ENCODE measurements at regions not wholly inside any gene's neighbourhood (a gene's known extent, or its start where the extent isn't known, plus 50 kb on each side); places are given as distances from the start of the nearest gene placed in this dataset.

DNA sequence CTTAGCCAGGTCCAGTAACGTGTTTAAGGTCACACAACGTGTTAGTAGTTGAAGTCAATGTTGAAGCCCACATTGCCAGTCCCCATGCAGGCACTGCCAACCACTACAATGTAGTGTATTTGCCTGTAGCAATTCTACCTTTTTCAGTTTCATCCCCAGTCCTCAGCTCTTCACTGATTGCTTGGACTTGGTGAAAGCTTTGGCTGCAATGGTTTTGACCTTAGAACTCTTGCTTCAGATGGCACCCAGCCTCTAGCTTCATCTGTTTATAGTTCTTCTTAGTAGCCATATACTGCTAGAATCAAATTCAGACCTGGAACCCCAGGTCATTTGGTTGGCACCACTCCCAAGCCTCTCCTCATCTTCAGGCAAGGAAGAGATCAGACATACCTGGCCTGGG is 345.4 kb upstream of the SEMA6D start:
- ChIA-PET CTCF (no interaction called here), POLR2A (no interaction called here)
- no peak for ATAC-seq
- Histone ChIP-seq H3K4me1 (ENCODE audit: control insufficient read depth, insufficient read depth, low read length) (no peaks in the 10 kb centered on the region), H3K36me3 (ENCODE audit: control insufficient read depth, insufficient read depth, low read length) (no peaks in the 10 kb centered on the region), H3K27ac (ENCODE audit: low read length) (no peak overlapping the region), H3K27me3 (ENCODE audit: control insufficient read depth, insufficient read depth, low read length) (no peaks in the 10 kb centered on the region), H3K9me3 (ENCODE audit: control insufficient read depth, insufficient read depth, low read depth, low read length) (no peaks in the 10 kb centered on the region), H3K4me3 (ENCODE audit: low read depth in 2 of 2, low read length in 2 of 2) (no peak overlapping the region)
- no peak for DNase-seq (ENCODE audit: low read depth, low spot score)
- no TSS peak for BruUV-seq (replicated peaks)
- TF ChIP-seq, protein P1, sequence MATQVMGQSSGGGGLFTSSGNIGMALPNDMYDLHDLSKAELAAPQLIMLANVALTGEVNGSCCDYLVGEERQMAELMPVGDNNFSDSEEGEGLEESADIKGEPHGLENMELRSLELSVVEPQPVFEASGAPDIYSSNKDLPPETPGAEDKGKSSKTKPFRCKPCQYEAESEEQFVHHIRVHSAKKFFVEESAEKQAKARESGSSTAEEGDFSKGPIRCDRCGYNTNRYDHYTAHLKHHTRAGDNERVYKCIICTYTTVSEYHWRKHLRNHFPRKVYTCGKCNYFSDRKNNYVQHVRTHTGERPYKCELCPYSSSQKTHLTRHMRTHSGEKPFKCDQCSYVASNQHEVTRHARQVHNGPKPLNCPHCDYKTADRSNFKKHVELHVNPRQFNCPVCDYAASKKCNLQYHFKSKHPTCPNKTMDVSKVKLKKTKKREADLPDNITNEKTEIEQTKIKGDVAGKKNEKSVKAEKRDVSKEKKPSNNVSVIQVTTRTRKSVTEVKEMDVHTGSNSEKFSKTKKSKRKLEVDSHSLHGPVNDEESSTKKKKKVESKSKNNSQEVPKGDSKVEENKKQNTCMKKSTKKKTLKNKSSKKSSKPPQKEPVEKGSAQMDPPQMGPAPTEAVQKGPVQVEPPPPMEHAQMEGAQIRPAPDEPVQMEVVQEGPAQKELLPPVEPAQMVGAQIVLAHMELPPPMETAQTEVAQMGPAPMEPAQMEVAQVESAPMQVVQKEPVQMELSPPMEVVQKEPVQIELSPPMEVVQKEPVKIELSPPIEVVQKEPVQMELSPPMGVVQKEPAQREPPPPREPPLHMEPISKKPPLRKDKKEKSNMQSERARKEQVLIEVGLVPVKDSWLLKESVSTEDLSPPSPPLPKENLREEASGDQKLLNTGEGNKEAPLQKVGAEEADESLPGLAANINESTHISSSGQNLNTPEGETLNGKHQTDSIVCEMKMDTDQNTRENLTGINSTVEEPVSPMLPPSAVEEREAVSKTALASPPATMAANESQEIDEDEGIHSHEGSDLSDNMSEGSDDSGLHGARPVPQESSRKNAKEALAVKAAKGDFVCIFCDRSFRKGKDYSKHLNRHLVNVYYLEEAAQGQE (IDR thresholded peaks at IDR 0.05; ENCODE audit: insufficient read depth in 1 of 2, low read depth in 2 of 2, low read length in 1 of 2), result no peak
- TF ChIP-seq, protein P2, sequence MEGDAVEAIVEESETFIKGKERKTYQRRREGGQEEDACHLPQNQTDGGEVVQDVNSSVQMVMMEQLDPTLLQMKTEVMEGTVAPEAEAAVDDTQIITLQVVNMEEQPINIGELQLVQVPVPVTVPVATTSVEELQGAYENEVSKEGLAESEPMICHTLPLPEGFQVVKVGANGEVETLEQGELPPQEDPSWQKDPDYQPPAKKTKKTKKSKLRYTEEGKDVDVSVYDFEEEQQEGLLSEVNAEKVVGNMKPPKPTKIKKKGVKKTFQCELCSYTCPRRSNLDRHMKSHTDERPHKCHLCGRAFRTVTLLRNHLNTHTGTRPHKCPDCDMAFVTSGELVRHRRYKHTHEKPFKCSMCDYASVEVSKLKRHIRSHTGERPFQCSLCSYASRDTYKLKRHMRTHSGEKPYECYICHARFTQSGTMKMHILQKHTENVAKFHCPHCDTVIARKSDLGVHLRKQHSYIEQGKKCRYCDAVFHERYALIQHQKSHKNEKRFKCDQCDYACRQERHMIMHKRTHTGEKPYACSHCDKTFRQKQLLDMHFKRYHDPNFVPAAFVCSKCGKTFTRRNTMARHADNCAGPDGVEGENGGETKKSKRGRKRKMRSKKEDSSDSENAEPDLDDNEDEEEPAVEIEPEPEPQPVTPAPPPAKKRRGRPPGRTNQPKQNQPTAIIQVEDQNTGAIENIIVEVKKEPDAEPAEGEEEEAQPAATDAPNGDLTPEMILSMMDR (IDR thresholded peaks at IDR 0.05), result no peak
- TF ChIP-seq SIN3A (IDR thresholded peaks at IDR 0.05; ENCODE audit: borderline replicate concordance, insufficient read depth, low read depth, low read length) (no peak), POLR2AphosphoS5 (IDR thresholded peaks at IDR 0.05; ENCODE audit: low read depth, low read length) (no peak), TCF7L2 (IDR thresholded peaks at IDR 0.05; ENCODE audit: low read depth, low read length) (no peak)
- intact Hi-C loops (cut with micrococcal nuclease; ENCODE audit: unreplicated experiment), result no loop called here
- in situ Hi-C loops (cut with HindIII; ENCODE audit: low pct_unique_long_range_greater_than_20kb, low sequenced_read_pairs), result no loop called here

DNA sequence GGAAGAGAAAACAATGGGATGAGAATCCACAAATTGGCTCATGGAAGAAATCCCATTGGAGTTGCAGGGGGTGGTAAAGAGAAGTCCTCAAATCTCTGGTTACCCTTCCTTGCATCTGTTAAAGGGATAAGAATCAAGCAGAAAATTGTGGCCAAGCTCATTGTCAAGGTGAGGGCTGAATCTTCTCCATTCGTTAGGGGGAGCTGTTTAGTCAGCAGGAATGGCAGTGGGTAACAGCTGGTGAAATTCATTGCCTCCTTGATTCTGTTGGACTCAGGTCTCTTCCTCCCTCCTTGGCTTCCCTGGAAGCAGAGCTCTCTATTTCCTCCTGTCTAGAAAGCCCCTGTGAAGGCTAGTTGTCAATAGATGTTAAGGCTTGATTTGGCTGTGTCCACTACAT is 343.1 kb upstream of the SEMA6D start:
- Histone ChIP-seq H3K27ac (ENCODE audit: low read length) (no peak overlapping the region), H3K4me3 (ENCODE audit: low read depth in 2 of 2, low read length in 2 of 2) (no peak overlapping the region), H3K36me3 (ENCODE audit: control insufficient read depth, insufficient read depth, low read length) (no peaks in the 10 kb centered on the region), H3K9me3 (ENCODE audit: control insufficient read depth, insufficient read depth, low read depth, low read length) (no peaks in the 10 kb centered on the region), H3K4me1 (ENCODE audit: control insufficient read depth, insufficient read depth, low read length) (no peaks in the 10 kb centered on the region), H3K27me3 (ENCODE audit: control insufficient read depth, insufficient read depth, low read length) (no peaks in the 10 kb centered on the region)
- intact Hi-C loops (cut with micrococcal nuclease; ENCODE audit: unreplicated experiment) (no loop called here), in situ Hi-C loops (cut with HindIII; ENCODE audit: low pct_unique_long_range_greater_than_20kb, low sequenced_read_pairs) (no loop called here)
- ChIA-PET POLR2A (no interaction called here), CTCF (no interaction called here)
- TF ChIP-seq POLR2AphosphoS5 (IDR thresholded peaks at IDR 0.05; ENCODE audit: low read depth, low read length), result no peak
- TF ChIP-seq, protein P2 (IDR thresholded peaks at IDR 0.05), result peak; percentile 15; the same call in 1 of the 2 replicates
- no peak for DNase-seq (ENCODE audit: low read depth, low spot score)
- BruUV-seq (replicated peaks), result no TSS peak
- ATAC-seq, result no peak

DNA sequence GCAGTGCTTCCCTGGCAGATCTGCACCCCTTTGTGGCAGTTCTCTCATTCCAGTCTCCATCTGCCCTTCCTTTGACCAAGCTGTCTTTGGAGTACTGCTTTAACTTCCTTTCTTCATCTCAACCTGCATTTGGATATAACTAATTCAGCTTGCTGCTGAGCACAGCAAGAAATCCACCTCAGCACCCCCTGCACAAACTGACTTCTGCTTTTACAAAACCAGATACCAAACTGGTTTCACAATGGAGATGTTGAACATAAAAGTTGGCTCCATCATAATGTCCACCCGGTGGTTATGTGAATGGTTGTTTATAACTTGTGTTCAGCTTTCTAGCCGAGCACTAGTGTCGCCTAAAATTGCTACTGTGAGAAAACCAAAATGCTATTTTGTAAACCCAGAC is 341.1 kb upstream of the SEMA6D start:
- H3K36me3 ChIP-seq (ENCODE audit: control insufficient read depth, insufficient read depth, low read length), result no peaks in the 10 kb centered on the region
- POLR2A ChIA-PET, result no interaction called here
- in situ Hi-C loops (cut with HindIII; ENCODE audit: low pct_unique_long_range_greater_than_20kb, low sequenced_read_pairs) (no loop called here), intact Hi-C loops (cut with micrococcal nuclease; ENCODE audit: unreplicated experiment) (no loop called here)
- H3K4me3 ChIP-seq (ENCODE audit: low read depth in 2 of 2, low read length in 2 of 2), result no peak overlapping the region
- CTCF ChIA-PET, result no interaction called here
- no peak overlapping the region for H3K27ac ChIP-seq (ENCODE audit: low read length)
- H3K9me3 ChIP-seq (ENCODE audit: control insufficient read depth, insufficient read depth, low read depth, low read length), result no peaks in the 10 kb centered on the region; the same call in 1 of the 2 replicates
- no TSS peak for BruUV-seq (replicated peaks)
- TF ChIP-seq TCF7L2 (IDR thresholded peaks at IDR 0.05; ENCODE audit: low read depth, low read length) (no peak), SIN3A (IDR thresholded peaks at IDR 0.05; ENCODE audit: borderline replicate concordance, insufficient read depth, low read depth, low read length) (no peak), POLR2AphosphoS5 (IDR thresholded peaks at IDR 0.05; ENCODE audit: low read depth, low read length) (no peak)
- TF ChIP-seq, protein P2 (IDR thresholded peaks at IDR 0.05), result no peak
- TF ChIP-seq, protein P1 (IDR thresholded peaks at IDR 0.05; ENCODE audit: insufficient read depth in 1 of 2, low read depth in 2 of 2, low read length in 1 of 2), result no peak
- ATAC-seq (no peak), DNase-seq (ENCODE audit: low read depth, low spot score) (no peak)
- H3K4me1 ChIP-seq (ENCODE audit: control insufficient read depth, insufficient read depth, low read length), result no peaks in the 10 kb centered on the region
- no peaks in the 10 kb centered on the region for H3K27me3 ChIP-seq (ENCODE audit: control insufficient read depth, insufficient read depth, low read length)
